K562 (cell line): ENCODE measurements at regions not wholly inside any gene's neighbourhood (a gene's known extent, or its start where the extent isn't known, plus 50 kb on each side); places are given as distances from the start of the nearest gene placed in this dataset.

ENCODE experiments used
- ATAC-seq: fragments of 200-7000 bp; cut with Tn5 transposase; 3 replicates; pipeline ENCODE4 v1.9.1; 2020; ENCODE audit warnings: moderate library complexity
- BruUV-seq: library from RNA; stranded (reverse); fragments of 400-500 nt; replicated peaks from 2 replicates; lab custom pipeline; 2021; lab: Mats Ljungman, UMichigan
- CTCF ChIA-PET: fragments of 300-600 bp; formaldehyde crosslinking; extraction: SDS; loops from one replicate; lab custom pipeline; 2021; ENCODE audit warnings: low intra/inter-chr PET ratio; lab: Yijun Ruan, JAX
- POLR2A ChIA-PET: fragments of 300-600, 350-650 bp; sonication (Branson Sonifier 250); formaldehyde crosslinking; extraction: SDS; loops from one replicate; lab custom pipeline; 2021; ENCODE audit warnings: antibody characterized with exemption, inconsistent platforms; lab: Yijun Ruan, JAX
- DNase-seq, 4 experiments: peaks; one replicate each; pipeline versions ENCODE4 v3.0.0 to v3.0.0-alpha.2; 2011 to 2018; ENCODE audit warnings: low spot score in 3 of 4, mixed read lengths in 3 of 4; ENCODE audit errors: extremely low read depth in 1 of 4
- FAIRE-seq: peaks from 2 replicates; lab custom pipeline; 2011; peaks lifted over from hg19 to GRCh38; lab: Jason Lieb, UNC
- H2AFZ ChIP-seq: 2 replicates; pipeline ENCODE4 v1.6.0; 2011; ENCODE audit warnings: low read depth, low read length, control low read depth, inconsistent platforms
- H3K27ac ChIP-seq: fragments of 200-600 bp; 3 replicates; pipeline ENCODE4 v1.8.0; 2011; ENCODE audit warnings: low read depth, mild to moderate bottlenecking, control low read depth, inconsistent platforms, low read length, moderate library complexity, mixed read lengths; ENCODE audit errors: extremely low read depth
- H3K27me3 ChIP-seq, 2 experiments: fragments of 300-600 bp in 1 of 2; 2 replicates in 1 of 2; 3 replicates in 1 of 2; pipeline versions ENCODE4 v1.6.0 to v1.8.0; 2011; ENCODE audit warnings: inconsistent platforms in 2 of 2, low read length in 2 of 2, mild to moderate bottlenecking in 1 of 2, mixed read lengths in 1 of 2, moderate library complexity in 1 of 2; ENCODE audit not compliant: control insufficient read depth in 2 of 2, insufficient read depth in 2 of 2
- H3K36me3 ChIP-seq: fragments of 300-600 bp; 3 replicates; pipeline ENCODE4 v1.8.0; 2011; ENCODE audit warnings: mild to moderate bottlenecking, low read length, inconsistent platforms; ENCODE audit not compliant: control insufficient read depth, insufficient read depth
- H3K4me1 ChIP-seq, 2 experiments: fragments of 200-600 bp in 1 of 2; replicated peaks in 1 of 2; 2 replicates in 1 of 2; 3 replicates in 1 of 2; pipeline versions ENCODE4 v1.5.1 to v1.8.0; 2011; ENCODE audit warnings: inconsistent platforms in 2 of 2, low read length in 2 of 2, mild to moderate bottlenecking in 1 of 2, mixed read lengths in 1 of 2, moderate library complexity in 1 of 2; ENCODE audit not compliant: control insufficient read depth in 2 of 2, insufficient read depth in 2 of 2
- H3K4me2 ChIP-seq: 2 replicates; pipeline ENCODE4 v1.6.1; 2011; ENCODE audit warnings: low read length, control low read depth, inconsistent platforms, mixed read lengths; ENCODE audit not compliant: insufficient read depth
- H3K4me3 ChIP-seq: fragments of 200-600 bp; sonication (generic), shearing (Covaris generic); 2 replicates; pipeline ENCODE4 v1.5.1; 2016; ENCODE audit warnings: control low read depth, inconsistent platforms
- H3K79me2 ChIP-seq: fragments of 200-600 bp; 3 replicates; pipeline ENCODE4 v1.8.0; 2011; ENCODE audit warnings: low read length, inconsistent platforms; ENCODE audit not compliant: control insufficient read depth, insufficient read depth
- H3K9ac ChIP-seq, 2 experiments: 2 replicates each; pipeline versions ENCODE4 v1.6.0 to v1.6.1; 2011; ENCODE audit warnings: low read depth in 2 of 2, low read length in 2 of 2, control low read depth in 1 of 2, inconsistent platforms in 1 of 2, mild to moderate bottlenecking in 1 of 2, mixed read lengths in 1 of 2; ENCODE audit not compliant: insufficient read depth in 1 of 2
- H3K9me1 ChIP-seq: one replicate; pipeline ENCODE4 v1.6.0; 2011; ENCODE audit warnings: inconsistent platforms, mild to moderate bottlenecking, low read length, moderate library complexity; ENCODE audit not compliant: control insufficient read depth, insufficient read depth
- H3K9me3 ChIP-seq: replicated peaks from 2 replicates; pipeline ENCODE4 v1.5.1; 2011; ENCODE audit warnings: low read depth, low read length, inconsistent platforms; ENCODE audit not compliant: control insufficient read depth, insufficient read depth
- H4K20me1 ChIP-seq: replicated peaks from 2 replicates; pipeline ENCODE4 v1.6.1; 2011; ENCODE audit warnings: low read length, inconsistent platforms, mixed read lengths; ENCODE audit not compliant: control insufficient read depth, insufficient read depth
- BMI1 ChIP-seq: fragments of 150-350 bp; IDR thresholded peaks from 2 replicates; pipeline ENCODE4 v1.6.1; 2014; ENCODE audit warnings: low read length
- HDAC3 ChIP-seq: fragments of 450-650 bp; IDR thresholded peaks from 2 replicates; pipeline ENCODE4 v1.6.1; 2018; ENCODE audit warnings: borderline replicate concordance, mild to moderate bottlenecking, moderate library complexity; ENCODE audit not compliant: partially characterized antibody
- KLF1 ChIP-seq: fragments of 450-650 bp; IDR thresholded peaks from 2 replicates; pipeline ENCODE4 v1.6.1; 2016; ENCODE audit warnings: missing genetic modification characterization, missing compliant biosample characterization
- L3MBTL2 ChIP-seq: fragments of 450-650 bp; IDR thresholded peaks from 2 replicates; pipeline ENCODE4 v1.6.1; 2016; ENCODE audit warnings: mild to moderate bottlenecking, moderate library complexity
- POLR2AphosphoS2 ChIP-seq: IDR thresholded peaks from 2 replicates; pipeline ENCODE4 v1.6.1; 2012; ENCODE audit warnings: low read length, improper control_type of control experiment
- SNIP1 ChIP-seq: fragments of 450-650 bp; IDR thresholded peaks from 2 replicates; pipeline ENCODE4 v1.7.1; 2017; ENCODE audit warnings: low read depth, mild to moderate bottlenecking
- STAG1 ChIP-seq: sonication (generic); formaldehyde crosslinking; IDR thresholded peaks from 2 replicates; pipeline ENCODE4 v1.5.0; 2020; ENCODE audit warnings: missing genetic modification reagents, borderline replicate concordance
- TCF7L2 ChIP-seq: fragments of 150-350 bp; IDR thresholded peaks from 2 replicates; pipeline ENCODE4 v1.6.1; 2016; ENCODE audit warnings: low read depth, mild to moderate bottlenecking, low read length, moderate library complexity
- ZKSCAN1 ChIP-seq: fragments of 150-350 bp; IDR thresholded peaks from 2 replicates; pipeline ENCODE4 v1.6.1; 2016; ENCODE audit warnings: low read depth, low read length
- ZNF717 ChIP-seq: fragments of 250-450 bp; sonication (Bioruptor Pico); IDR thresholded peaks from 2 replicates; pipeline ENCODE4 v1.5.0; 2021
- ZNF780A ChIP-seq: fragments of 250-450 bp; sonication (Bioruptor Pico); IDR thresholded peaks from 2 replicates; pipeline ENCODE4 v1.5.0; 2021; ENCODE audit warnings: mild to moderate bottlenecking
- WGBS: fragments of 100-300 bp; shearing (Covaris generic); methylation state at CpG from one replicate; pipeline ENCODE4 v1.1.6; 2016; ENCODE audit warnings: low coverage, mixed read lengths; ENCODE audit not compliant: insufficient coverage; ENCODE audit errors: missing lambda C conversion rate; 5-methylcytosine and 5-hydroxymethylcytosine counted together
- in situ Hi-C: fragments of 300-500 bp; cut with MboI; formaldehyde crosslinking; loops from 4 replicates; pipeline ENCODE4 v1.15.0; 2018; ENCODE audit warnings: inconsistent platforms, mixed read lengths
- intact Hi-C: fragments of 100-400 bp; cut with micrococcal nuclease; formaldehyde crosslinking; loops from 2 replicates; pipeline ENCODE4 v1.14.2; 2022
- TF ChIP-seq, protein P1 (sequence below): fragments of 450-650 bp; conservative IDR thresholded peaks from 2 replicates; pipeline ENCODE4 v1.6.1; 2016; ENCODE audit warnings: missing genetic modification characterization, low read depth, mild to moderate bottlenecking, missing compliant biosample characterization, moderate library complexity
- TF ChIP-seq, protein P2 (sequence below): fragments of 450-650 bp; IDR thresholded peaks from 2 replicates; pipeline ENCODE4 v1.6.1; 2016; ENCODE audit warnings: low read depth, mild to moderate bottlenecking, moderate library complexity

DNA sequence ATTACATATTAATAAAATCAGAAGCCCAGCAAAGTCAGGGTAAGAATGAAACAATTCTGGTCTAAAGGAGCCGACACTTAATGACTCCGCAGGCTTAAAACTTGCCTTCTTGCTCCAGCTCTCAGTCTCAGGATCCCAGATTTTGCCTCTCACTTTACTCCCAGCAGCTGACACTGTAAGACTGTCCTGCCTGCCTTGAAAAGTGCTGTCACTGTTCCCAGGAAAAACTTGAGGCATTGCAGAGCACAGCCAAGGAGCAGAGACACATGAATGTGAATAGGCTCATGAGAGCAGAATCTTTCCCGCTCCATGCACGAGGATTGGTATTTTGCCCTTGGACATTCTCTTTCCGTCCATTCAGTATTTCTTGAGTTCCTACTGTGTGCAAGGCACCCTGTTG lies 457.6 kb upstream of the ZFHX3 start:
- H3K36me3 ChIP-seq = no peaks in the 10 kb centered on the region
- no peaks in the 10 kb centered on the region for H3K9me1 ChIP-seq
- no peak overlapping the region for H3K4me2 ChIP-seq
- CTCF ChIA-PET = no interaction called here
- FAIRE-seq = no peak
- in situ Hi-C loops = no loop called here
- BruUV-seq = no TSS peak
- H3K79me2 ChIP-seq = no peaks in the 10 kb centered on the region
- POLR2A ChIA-PET = no interaction called here
- WGBS = 2% methylated on average over 5 of the region's 5 CpGs
- no peaks in the 10 kb centered on the region for H4K20me1 ChIP-seq
- H3K27ac ChIP-seq = no peak overlapping the region
- no peak overlapping the region for H2AFZ ChIP-seq
- H3K9ac ChIP-seq = no peak overlapping the region
- peaks cover 0 to 21% of the 10 kb centered on the region in 2 experiments; a peak in 1 of 5 replicates for H3K27me3 ChIP-seq
- no peak for DNase-seq
- no peaks in the 10 kb centered on the region; a peak in 1 of 5 replicates for H3K4me1 ChIP-seq
- no peaks in the 10 kb centered on the region for H3K9me3 ChIP-seq
- no peak for ATAC-seq
- TF ChIP-seq, protein P1, sequence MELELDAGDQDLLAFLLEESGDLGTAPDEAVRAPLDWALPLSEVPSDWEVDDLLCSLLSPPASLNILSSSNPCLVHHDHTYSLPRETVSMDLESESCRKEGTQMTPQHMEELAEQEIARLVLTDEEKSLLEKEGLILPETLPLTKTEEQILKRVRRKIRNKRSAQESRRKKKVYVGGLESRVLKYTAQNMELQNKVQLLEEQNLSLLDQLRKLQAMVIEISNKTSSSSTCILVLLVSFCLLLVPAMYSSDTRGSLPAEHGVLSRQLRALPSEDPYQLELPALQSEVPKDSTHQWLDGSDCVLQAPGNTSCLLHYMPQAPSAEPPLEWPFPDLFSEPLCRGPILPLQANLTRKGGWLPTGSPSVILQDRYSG (tag) = no peak
- TF ChIP-seq BMI1 = no peak
- no peak for TF ChIP-seq ZNF780A (CRISPR knock-in tag)
- TF ChIP-seq L3MBTL2 = no peak
- TF ChIP-seq POLR2AphosphoS2 = no peak
- no peak for TF ChIP-seq ZNF717
- no peak for TF ChIP-seq KLF1
- TF ChIP-seq, protein P2, sequence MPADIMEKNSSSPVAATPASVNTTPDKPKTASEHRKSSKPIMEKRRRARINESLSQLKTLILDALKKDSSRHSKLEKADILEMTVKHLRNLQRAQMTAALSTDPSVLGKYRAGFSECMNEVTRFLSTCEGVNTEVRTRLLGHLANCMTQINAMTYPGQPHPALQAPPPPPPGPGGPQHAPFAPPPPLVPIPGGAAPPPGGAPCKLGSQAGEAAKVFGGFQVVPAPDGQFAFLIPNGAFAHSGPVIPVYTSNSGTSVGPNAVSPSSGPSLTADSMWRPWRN = no peak
- no peak for TF ChIP-seq HDAC3
- TF ChIP-seq SNIP1 = no peak
- TF ChIP-seq STAG1 (CRISPR knock-in tag) = no peak
- TF ChIP-seq TCF7L2 = no peak
- no peak for TF ChIP-seq ZKSCAN1
- TF ChIP-seq, all 486 proteins: peak for 0
- no peak overlapping the region for H3K4me3 ChIP-seq
- intact Hi-C loops = no loop called here
